Astrocyte of the cerebellum (primary cell): ENCODE measurements at regions not wholly inside any gene's neighbourhood (a gene's known extent, or its start where the extent isn't known, plus 50 kb on each side); places are given as distances from the start of the nearest gene placed in this dataset.

Experiments
- DNase-seq: peaks from one replicate; pipeline ENCODE4 v3.0.0-alpha.2; 2011; ENCODE audit warnings: low read depth
- H3K4me3 ChIP-seq: 2 replicates; pipeline ENCODE4 v1.5.1; 2011; ENCODE audit warnings: mild to moderate bottlenecking, low read depth, low read length, moderate library complexity
- CTCF ChIP-seq: IDR thresholded peaks from 2 replicates; pipeline ENCODE4 v1.5.1; 2012; ENCODE audit warnings: low read length, low read depth, moderate library complexity, mild to moderate bottlenecking; ENCODE audit errors: missing control alignments
- in situ Hi-C: cut with HindIII; loops from 2 replicates; pipeline ENCODE4 v1.10.0; 2017; ENCODE audit warnings: low sequenced_read_pairs

DNA sequence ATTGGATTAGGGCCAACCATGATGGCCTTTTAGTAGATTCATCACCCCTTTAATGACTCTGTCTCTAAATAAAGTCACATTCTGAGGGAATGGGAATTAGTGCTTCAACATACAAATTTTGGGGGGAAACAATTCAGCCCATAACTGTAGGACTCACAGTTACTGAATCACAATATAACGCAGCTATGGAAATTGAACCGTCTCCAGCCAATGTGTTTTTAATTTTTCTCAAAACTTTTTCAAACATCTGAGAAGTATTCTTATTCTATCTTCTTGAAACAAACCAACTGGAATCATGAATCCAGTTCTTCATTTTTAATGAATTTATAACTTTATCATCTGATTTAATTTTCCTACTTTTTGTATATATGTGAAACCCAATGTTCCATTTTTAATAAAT, 373.1 kb upstream of the SYT4 start:
- DNase-seq: no peak
- H3K4me3 ChIP-seq: no peak overlapping the region
- TF ChIP-seq CTCF: no peak
- in situ Hi-C loops: no loop called here

DNA sequence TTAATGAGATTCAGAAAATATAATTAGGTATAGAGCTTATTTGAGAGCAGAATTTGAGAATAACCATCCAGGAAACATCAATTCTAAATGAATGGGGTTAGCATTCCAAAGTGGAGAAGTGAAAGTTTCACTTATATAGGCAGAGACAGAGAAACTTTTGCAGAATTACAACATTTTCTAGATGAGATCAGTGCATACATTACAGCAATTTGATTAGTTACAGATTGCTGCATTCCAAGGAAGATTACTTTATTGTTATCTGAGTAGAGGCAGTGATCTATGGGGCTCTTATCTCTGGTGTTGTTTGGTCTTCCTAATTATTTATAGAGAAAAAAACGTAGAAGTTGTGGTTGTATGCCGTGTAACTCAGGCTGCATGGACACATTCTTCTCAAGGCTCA, 373.8 kb upstream of the SYT4 start:
- TF ChIP-seq CTCF: no peak
- H3K4me3 ChIP-seq: no peak overlapping the region
- in situ Hi-C loops: no loop called here
- no peak for DNase-seq

DNA sequence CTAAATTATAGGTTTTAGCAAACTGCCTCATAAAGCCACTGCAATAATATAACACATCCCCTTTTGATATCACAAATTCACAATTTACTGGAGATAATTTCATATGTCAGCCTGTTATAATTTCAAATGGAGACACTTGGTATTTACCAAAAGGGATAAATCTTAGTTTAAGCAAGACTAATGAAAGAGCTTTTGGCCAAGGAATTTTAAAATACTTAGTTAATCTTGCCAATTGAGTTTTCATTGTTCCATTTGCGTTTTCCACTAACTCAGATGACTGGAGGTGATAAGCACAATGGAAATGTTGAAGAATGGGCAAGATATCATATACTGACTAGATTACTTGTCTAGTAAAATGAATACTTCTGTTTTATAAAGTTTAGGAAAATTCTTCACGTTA, 379.3 kb upstream of the SYT4 start:
- no peak overlapping the region for H3K4me3 ChIP-seq
- TF ChIP-seq CTCF: no peak
- no peak for DNase-seq
- in situ Hi-C loops: no loop called here

DNA sequence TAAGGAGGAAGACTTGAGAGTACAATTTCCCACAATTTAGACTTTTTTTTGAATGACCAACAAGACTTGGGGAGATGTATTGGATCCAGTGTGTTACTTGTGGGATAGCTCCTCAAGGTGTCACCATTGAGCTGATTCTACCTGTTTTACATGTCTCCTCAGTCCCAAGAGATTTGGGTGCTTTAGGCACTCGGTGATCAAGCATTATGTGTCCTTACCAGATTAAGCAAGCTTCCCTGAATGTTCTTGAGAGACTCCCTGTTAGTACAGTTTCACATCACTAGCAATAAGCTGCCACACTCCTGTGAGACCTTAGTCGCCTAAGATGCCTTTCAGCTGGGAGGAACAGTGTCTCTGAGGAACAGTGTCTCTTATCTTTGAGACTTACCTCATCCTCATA, 384.3 kb upstream of the SYT4 start:
- peak; percentile 49 for DNase-seq
- in situ Hi-C loops: no loop called here
- TF ChIP-seq CTCF: peak; percentile 59
- no peak overlapping the region for H3K4me3 ChIP-seq

DNA sequence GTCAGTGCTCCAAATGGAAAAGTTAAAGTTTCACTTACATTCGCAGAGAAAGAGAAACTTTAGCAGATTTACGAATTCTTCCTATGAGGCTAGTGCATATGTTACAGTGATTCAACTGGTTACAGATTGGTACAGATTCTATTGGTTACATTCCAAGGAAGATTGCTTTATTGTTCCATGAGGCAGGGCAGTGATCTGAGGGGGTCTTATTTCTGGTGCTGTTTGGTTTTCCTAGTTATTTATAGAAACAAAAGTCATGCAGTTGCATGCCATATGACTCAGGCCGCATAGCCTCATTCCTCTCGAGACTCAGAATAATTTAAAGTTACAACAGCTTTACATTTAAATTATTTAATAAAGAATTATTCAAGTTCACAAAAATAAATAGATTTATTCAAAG, 385.4 kb upstream of the SYT4 start:
- DNase-seq: peak; percentile 80
- no peak for TF ChIP-seq CTCF
- H3K4me3 ChIP-seq: no peak overlapping the region
- in situ Hi-C loops: no loop called here

DNA sequence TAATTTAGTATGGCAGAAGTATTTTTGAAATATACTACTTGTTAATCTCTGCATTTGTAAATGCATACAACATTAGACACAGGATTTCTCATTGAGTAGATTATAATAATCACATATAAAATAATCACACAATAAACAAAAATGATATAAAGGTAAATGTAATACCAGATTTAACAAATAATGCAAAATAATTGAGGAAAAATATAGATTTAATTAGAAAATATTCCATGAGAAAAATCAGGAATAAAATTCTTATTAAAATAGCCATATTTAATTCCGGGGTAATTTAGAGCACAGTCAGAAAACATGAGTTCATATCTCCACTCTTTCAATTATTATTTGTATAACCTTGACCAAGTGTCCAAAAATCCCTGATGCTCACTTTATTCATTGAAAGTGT, 385.9 kb upstream of the SYT4 start:
- no peak for DNase-seq
- no peak for TF ChIP-seq CTCF
- in situ Hi-C loops: no loop called here
- H3K4me3 ChIP-seq: no peak overlapping the region

DNA sequence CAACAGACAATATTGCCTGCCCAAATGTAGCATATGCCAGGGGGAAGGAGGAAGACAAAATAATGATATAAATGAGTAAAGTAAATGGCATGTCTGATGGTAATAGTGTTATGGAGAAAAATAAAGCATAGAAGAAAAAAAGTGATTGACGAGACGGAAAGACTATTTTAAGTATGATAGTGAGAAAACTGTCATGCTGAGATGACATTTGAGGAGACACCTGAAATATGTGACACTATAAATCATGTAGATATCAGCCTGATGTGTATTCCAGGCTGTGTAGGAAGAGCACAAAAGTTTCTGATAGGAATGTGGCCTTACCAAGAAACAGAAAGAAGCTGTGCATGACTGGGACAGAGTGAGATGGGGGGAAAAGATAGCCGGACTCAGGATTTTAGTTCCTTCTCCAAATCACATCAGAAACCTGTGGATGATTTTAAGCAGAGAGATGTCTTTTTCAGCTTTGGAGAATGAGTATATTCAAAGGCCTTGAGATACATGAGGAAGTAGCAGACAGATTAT, 387.3 kb upstream of the SYT4 start:
- TF ChIP-seq CTCF: no peak
- no peak for DNase-seq
- in situ Hi-C loops: no loop called here
- no peak overlapping the region for H3K4me3 ChIP-seq
